ENCODE measurements at regions not wholly inside any gene's neighbourhood (a gene's known extent, or its start where the extent isn't known, plus 50 kb on each side); places are given as distances from the start of the nearest gene placed in this dataset.

- TF ChIP-seq CTCF (IDR thresholded peaks at IDR 0.05; ENCODE audit: low read depth, low read length, poor library complexity, severe bottlenecking) (no peak), EZH2phosphoT487 (IDR thresholded peaks at IDR 0.05; ENCODE audit: borderline replicate concordance, low read length) (no peak)
Observed at GRCh38 chr16:86299882-86300610, 210.3 kb upstream of the FOXF1 start.

Data from DOHH2 (cell line).